ENCODE measurements at regions not wholly inside any gene's neighbourhood (a gene's known extent, or its start where the extent isn't known, plus 50 kb on each side); places are given as distances from the start of the nearest gene placed in this dataset.

DNA sequence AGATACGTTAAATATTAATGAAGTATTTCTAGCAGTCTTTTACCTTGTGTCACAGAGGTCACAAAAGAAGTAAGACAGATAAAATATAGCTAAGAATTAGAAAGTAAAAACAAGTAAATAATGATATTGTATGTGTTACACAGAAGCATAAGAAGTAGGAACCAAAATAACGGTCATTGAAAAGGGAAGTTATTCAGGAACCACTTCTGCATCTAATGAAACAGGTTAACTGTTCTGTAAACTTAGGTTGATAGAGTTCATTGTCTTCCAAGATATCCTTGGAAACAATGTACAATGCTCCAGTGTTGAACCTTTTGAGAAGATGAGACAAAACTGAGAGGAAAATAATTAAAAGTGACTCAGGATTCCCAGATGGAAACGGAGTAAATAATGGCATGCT, 57.1 kb upstream of the CD302 start:
- DNase-seq (ENCODE audit: low spot score): no peak
- Mint-ChIP-seq H3K27me3 (ENCODE audit: insufficient read depth) (no peaks in the 10 kb centered on the region), H3K9me3 (no peaks in the 10 kb centered on the region), H3K4me1 (ENCODE audit: low read depth) (peaks cover 6% of the 10 kb centered on the region), H3K27ac (no peak overlapping the region), H3K4me3 (no peak overlapping the region), H3K36me3 (ENCODE audit: low read depth) (peaks cover 27% of the 10 kb centered on the region)
- intact Hi-C loops (cut with micrococcal nuclease): loop anchor here (5.0 kb wide), 1 partner anchor 67 kb away; no protein-coding TSS in a partner anchor

DNA sequence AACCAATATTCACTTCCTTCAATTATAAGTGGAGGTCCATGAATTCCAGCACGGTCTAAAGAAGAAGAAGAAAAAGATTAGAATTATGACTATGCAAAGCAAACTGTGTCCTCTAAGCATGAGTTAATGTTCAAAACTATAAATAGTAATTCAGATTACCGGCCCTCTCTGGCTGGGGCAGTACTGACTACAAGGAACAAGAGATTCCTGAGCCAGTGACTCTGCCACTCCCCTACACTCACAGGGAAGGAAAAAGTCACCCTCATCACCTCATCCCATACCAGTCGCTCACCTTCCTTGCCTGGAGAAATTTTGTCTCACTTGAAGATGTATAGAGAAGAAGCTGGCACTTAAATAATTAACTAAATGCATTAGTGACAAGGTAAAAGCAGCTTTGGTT, 56.5 kb upstream of the CD302 start:
- Mint-ChIP-seq H3K4me1 (ENCODE audit: low read depth) (peaks cover 5% of the 10 kb centered on the region), H3K27ac (no peak overlapping the region), H3K36me3 (ENCODE audit: low read depth) (peaks cover 26% of the 10 kb centered on the region), H3K4me3 (no peak overlapping the region), H3K27me3 (ENCODE audit: insufficient read depth) (no peaks in the 10 kb centered on the region), H3K9me3 (no peaks in the 10 kb centered on the region)
- DNase-seq (ENCODE audit: low spot score): no peak
- intact Hi-C loops (cut with micrococcal nuclease): no loop called here

DNA sequence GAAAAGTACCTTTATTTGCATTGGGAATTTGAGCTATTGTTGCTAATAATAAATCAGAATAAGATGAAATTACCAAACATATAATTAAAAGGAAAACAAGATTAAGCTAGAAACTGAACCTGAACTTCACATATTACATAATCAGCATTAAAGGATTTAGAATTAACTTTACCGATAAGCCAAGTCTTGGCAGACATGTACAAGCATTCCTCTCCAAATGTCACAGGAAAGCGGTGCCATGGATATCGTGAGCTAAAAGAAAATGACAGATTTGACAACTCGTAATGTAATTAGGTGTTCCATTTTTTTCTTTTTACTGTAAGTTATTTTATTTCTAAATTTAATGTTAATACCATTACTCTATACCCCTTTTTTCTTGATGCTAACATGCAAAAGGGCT, 55.1 kb upstream of the CD302 start:
- no peaks in the 10 kb centered on the region for H3K4me1 Mint-ChIP-seq (ENCODE audit: low read depth)
- no peak for DNase-seq (ENCODE audit: low spot score)
- no peak overlapping the region for H3K4me3 Mint-ChIP-seq
- no peak overlapping the region for H3K27ac Mint-ChIP-seq
- intact Hi-C loops (cut with micrococcal nuclease): no loop called here
- no peaks in the 10 kb centered on the region for H3K27me3 Mint-ChIP-seq (ENCODE audit: insufficient read depth)
- no peaks in the 10 kb centered on the region for H3K9me3 Mint-ChIP-seq
- H3K36me3 Mint-ChIP-seq (ENCODE audit: low read depth): peaks cover 27% of the 10 kb centered on the region

DNA sequence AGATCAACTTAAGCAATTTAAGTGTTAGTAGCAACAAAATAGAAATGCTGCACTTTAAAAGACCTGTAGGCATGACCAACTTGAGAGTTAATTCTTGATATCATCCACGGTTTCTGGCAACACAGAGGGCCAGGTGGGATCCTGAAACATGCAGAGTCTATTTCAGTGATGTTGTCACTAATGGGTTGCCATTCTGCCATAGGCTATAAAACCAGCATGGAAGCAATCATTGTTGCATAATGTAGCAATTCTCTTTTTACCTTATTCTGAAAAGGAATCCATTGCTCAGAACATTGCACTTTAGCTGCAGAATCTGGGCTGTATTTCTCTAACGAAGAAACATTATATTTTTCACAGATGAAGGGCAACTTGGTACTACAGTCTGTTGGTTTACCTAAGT, 53.9 kb upstream of the CD302 start:
- Mint-ChIP-seq H3K27ac (no peak overlapping the region), H3K4me1 (ENCODE audit: low read depth) (no peaks in the 10 kb centered on the region), H3K27me3 (ENCODE audit: insufficient read depth) (no peaks in the 10 kb centered on the region), H3K36me3 (ENCODE audit: low read depth) (peaks cover 26% of the 10 kb centered on the region), H3K9me3 (no peaks in the 10 kb centered on the region), H3K4me3 (no peak overlapping the region)
- DNase-seq (ENCODE audit: low spot score): no peak
- intact Hi-C loops (cut with micrococcal nuclease): no loop called here

DNA sequence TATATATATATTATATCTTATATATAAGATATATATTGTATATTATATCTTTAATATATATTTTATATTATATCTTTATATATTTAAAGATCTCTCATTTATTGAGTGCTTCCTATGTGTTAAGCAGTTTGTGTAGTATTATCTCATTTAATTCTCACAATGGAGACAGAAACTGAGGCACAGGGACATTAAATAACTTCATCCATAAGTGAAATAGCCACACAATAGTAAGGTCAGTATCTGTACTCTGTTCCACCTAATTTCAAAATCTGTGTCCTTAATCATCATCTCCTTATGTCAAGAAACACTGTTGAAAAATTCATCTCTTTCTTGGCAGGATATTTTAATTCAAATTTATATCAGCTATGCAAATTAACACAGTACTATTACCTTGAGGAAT, 52.8 kb upstream of the CD302 start:
- H3K27me3 Mint-ChIP-seq (ENCODE audit: insufficient read depth): no peaks in the 10 kb centered on the region

DNA sequence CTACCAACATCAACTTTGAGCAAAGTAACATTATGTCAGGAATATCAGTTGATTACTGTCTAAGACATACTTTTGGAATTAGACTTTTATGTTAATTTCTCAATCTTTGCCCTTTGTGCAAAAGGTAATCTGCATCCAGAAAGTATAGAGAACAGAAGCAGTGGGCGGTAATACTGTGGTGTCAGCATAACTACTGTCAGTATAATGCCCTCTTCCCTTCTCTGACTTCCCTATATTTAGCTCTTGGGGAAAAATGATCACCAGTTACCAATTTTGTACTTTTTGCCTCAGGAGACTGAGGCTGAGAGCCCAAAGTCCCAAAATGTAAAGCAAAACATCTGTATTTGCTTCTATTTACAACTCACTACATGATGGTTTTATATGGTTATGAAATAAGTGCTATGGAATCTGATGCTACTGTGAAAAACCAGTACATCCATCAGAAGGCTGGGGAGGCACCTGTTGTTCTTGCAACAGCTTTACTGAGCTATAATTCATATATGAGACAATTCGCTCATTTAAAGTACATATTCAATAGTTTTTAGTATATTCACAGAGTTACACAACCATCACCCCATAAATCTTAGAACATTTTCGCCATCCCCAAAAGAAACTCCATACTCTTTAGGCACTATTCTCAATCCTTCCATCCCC, 51.3 kb upstream of the CD302 start:
- no peaks in the 10 kb centered on the region for H3K4me1 Mint-ChIP-seq (ENCODE audit: low read depth)
- no peaks in the 10 kb centered on the region for H3K9me3 Mint-ChIP-seq
- no peak overlapping the region for H3K4me3 Mint-ChIP-seq
- peaks cover 20% of the 10 kb centered on the region for H3K36me3 Mint-ChIP-seq (ENCODE audit: low read depth)
- intact Hi-C loops (cut with micrococcal nuclease): no loop called here
- DNase-seq (ENCODE audit: low spot score): no peak
- H3K27me3 Mint-ChIP-seq (ENCODE audit: insufficient read depth): no peaks in the 10 kb centered on the region
- no peak overlapping the region for H3K27ac Mint-ChIP-seq

More for the DNA sequence above, 52.8 kb upstream of the CD302 start:
- DNase-seq (ENCODE audit: low spot score): no peak
- Mint-ChIP-seq H3K36me3 (ENCODE audit: low read depth) (peaks cover 26% of the 10 kb centered on the region), H3K4me3 (no peak overlapping the region), H3K9me3 (no peaks in the 10 kb centered on the region), H3K4me1 (ENCODE audit: low read depth) (no peaks in the 10 kb centered on the region), H3K27ac (no peak overlapping the region)
- intact Hi-C loops (cut with micrococcal nuclease): no loop called here
